ENCODE measurements at regions not wholly inside any gene's neighbourhood (a gene's known extent, or its start where the extent isn't known, plus 50 kb on each side); places are given as distances from the start of the nearest gene placed in this dataset.
"Not testable (repeated sequence)": the region's sequence is repeated elsewhere in the genome, so short reads cannot be mapped to it uniquely, and the experiment has no call there.

DNA sequence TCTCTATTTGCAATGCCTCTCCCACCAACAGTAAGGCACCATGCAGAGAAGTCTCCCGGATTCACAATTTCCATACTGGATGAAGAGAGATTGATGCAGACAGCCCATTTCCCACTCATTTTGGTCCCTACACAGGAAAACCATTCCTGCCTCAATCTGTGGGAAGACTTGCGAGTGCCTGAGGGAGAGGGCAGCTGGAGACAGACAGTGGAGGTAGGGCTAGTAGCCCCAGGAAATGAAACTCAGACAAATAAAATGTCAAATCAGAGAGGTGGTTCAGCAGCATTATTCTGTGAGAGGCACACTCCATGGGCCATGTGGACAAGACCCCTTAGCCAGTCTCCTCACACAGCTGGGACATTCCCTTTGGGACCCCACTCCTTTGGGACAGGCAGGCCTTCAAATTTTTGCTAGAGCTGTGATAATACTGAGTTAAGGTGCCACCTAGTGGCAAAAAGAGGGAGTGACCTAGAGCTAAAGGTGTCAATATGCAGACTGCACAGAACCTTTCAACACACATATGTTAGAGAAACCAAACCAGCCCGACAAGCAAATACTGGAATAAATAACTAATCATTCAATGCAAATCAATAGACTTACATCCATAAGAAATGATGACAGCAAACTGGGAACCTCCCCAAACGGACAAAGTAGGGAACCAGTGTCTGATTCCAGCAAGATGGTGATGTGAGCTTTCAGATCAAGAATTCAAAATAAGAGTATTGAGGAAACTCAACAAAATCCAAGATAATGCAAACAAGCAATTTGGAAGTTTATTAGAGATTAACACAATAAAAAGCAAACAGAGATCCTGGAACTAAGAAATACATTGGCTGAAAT, 1865.3 kb upstream of the AGA start:
- DNase-seq (ENCODE audit: low spot score in 2 of 2) (no peak), FAIRE-seq (no peak)

DNA sequence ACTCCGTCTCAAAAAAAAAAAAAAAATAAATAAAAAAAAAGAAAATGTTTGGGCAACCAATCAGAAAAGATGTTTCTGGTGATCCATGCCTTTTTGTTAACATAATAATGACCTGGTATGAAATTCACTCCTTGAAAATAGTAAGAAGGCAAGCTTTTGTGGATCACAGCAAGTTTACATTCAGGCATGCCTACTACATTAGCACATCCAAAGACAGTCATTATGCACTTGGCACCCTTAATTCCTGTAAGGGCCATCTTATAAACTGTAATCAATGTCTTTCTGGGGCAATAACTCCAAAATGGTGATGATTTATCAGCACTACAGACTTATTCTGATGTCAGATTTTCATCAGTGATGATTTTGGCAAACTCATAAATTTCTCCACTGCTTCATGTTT, 1871.6 kb upstream of the AGA start:
- DNase-seq (ENCODE audit: low spot score in 2 of 2) (no peak), FAIRE-seq (no peak)

DNA sequence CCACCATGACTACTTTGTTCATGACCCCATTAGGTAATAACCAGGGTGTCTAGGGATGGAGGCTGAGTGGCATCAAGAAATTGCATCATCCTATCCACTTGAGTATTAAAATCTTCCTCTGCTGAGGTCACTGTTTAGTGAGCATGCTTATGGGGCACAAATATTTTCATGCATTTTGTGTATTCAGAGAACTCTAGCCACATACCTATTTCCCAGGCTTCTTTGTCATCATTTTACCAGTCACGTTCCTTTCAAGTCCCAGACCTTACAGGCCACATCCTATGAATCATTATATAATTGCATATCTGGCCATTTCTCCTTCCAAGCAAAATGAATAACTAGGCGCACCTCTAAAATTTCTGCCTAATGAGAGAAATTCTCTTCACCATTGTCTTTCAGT, 1882.9 kb upstream of the AGA start:
- DNase-seq (ENCODE audit: low spot score in 2 of 2), result no peak
- FAIRE-seq, result no peak

DNA sequence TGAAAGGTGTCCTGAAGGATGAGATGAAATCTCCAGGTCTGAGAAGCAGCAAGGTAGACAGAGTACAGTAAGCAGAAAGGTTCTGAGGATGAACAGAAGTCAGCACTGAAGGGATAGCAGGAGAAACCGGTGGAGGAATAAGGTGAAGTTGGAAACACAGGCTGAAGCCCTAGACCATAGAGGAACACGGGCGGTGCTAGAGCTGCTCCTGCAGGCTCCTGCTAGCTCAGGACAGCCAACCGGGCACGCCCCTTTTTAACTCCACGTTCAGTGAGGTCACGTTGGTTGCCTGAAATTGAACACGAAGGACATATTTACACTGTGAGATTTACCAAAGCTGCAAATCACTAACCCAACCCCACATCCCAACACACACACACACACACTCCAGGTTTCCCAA, 1886.4 kb upstream of the AGA start:
- FAIRE-seq (no peak), DNase-seq (ENCODE audit: low spot score in 2 of 2) (no peak)

DNA sequence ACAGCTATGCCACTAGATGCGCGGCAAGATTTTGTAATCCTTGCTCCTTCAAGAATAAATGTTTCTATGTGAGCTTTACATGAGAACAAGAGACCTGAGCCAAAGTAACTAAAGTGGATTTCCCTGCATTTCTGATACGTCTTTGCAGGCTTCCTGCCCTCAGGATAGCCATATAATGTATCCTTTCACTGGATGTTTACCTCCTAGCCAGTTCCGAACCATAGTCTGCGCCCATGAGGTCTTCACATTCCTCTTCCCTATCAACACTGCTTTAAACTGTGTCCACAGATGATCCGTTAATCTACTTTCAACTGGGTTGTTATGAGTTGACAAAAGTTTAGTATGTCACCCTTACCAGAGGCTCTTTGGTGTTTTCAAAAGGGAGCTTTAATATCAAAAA, 1889.1 kb upstream of the AGA start:
- no peak for FAIRE-seq
- DNase-seq (ENCODE audit: low spot score in 2 of 2), result no peak

DNA sequence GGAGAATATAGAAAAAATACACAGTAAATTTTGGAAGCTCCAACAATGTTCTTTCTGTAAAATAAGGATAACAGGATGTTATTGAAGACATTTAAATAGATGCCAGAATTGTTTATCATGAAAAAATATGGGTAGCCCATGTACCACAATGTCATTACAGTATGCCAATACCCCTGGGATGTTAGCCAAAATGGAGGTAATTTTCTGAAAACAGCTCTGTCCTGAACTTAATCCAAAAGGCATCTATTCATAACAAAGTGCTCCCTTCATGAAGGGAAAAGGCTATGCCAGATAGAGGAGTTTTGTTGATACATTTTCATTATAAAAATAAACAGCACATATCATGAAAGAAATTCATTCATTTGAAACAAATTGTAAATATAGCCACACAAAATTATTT, 1902.6 kb upstream of the AGA start:
- FAIRE-seq (no peak), DNase-seq (ENCODE audit: low spot score in 2 of 2) (no peak)

DNA sequence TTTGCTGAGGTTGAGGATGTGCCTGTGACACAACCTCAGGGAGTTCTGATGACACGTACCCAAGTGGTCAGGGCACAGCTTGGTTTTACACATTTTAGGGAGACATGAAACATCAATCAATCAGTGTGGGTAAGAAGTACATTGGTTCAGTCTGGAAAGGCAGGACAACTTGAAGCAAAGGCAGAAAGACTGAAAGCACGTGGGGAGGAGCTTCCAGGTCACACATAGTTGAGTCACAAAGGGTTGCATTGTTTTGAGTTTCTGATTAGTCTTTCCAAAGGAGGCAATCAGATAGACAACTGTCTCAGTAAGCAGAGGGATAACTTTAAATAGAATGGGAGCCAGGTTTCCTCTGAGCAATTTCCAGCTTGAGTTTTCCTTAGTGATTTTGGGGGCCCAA, 1910.0 kb upstream of the AGA start:
- DNase-seq (ENCODE audit: low spot score in 2 of 2) (no peak), FAIRE-seq (no peak)

DNA sequence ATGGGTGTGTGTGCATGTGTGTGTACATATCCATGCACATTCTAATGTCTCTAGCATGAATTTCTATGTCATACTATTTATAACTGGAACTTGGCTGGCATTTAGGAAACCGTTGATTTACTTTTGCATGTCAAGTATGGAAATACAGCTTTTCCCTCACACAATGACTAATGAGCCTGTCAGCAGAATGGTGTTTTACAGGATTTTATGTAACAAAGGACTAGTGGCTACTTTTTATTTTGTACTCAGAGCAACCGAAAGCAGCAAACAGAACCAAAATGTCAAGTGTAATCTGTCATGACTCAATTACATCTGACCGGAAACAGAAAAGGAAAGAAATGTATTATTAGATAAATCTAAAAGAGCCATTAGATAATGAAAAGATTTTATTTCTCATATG, 1911.5 kb upstream of the AGA start:
- DNase-seq (ENCODE audit: low spot score in 2 of 2), result no peak
- FAIRE-seq, result no peak

DNA sequence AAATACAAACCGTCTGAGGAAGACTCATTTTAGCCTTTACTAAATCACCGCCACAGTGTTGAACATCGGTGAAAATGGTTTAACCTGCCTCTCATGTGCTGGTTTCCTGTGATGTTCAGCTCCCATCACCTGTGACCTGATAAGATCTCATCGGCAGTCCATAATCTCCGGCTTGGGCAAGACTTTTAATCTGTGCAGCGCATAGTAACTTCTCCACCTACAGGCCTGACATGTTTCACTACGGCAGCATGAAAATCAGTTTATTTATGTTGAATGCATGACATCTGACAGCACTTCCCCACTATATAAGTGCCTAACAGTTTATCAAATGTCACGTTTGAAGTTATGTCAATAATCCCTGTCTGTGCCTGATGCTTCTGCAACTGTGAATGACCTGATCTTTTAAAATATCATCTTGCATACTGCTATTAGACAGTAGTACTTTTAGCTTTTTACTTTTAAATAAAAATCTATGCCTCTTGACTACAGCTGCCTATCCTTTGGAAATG, 1919.8 kb upstream of the AGA start:
- FAIRE-seq, result no peak

DNA sequence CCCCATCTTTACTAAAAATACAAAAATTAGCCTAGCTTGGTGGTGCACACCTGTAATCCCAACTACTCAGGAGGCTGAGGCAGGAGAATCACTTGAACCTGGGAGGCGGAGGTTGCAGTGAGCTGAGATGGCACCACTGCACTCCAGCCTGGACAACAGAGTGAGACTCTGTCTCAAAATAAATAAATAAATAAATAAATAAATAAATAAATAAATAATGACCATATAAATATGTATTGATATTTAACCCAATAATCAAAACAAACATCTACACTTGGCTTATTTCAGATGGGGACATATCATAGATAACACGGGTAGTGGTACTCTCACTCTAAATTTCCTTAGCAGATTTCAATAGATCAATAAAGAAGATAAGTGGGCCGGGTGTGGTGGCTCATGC, 1923.7 kb upstream of the AGA start:
- FAIRE-seq, result not testable (repeated sequence)

More for the DNA sequence above, 1919.8 kb upstream of the AGA start:
- no peak for DNase-seq (ENCODE audit: low spot score in 2 of 2)

DNA sequence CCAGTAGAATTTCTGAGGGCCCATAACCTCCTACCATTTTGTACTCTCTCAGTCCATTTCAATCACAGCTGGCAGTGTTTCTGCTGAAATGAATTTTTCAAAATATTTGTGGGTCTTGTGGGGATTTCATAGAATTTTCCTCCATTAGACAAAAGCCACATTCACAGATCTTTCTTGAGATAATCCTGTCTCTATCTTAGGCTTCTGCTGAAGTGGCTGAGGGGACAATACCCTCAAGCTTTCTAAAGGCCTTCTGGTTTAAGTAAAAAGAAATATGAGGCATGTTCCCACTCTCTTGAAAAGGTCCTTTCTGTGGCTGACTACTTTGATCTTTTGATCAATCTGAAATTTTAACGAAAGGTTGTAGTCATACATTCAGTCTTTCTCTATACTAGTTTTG, 1930.0 kb upstream of the AGA start:
- FAIRE-seq (no peak), DNase-seq (ENCODE audit: low spot score in 2 of 2) (no peak)

More for the DNA sequence above, 1923.7 kb upstream of the AGA start:
- DNase-seq (ENCODE audit: low spot score in 2 of 2), result not testable (repeated sequence)

DNA sequence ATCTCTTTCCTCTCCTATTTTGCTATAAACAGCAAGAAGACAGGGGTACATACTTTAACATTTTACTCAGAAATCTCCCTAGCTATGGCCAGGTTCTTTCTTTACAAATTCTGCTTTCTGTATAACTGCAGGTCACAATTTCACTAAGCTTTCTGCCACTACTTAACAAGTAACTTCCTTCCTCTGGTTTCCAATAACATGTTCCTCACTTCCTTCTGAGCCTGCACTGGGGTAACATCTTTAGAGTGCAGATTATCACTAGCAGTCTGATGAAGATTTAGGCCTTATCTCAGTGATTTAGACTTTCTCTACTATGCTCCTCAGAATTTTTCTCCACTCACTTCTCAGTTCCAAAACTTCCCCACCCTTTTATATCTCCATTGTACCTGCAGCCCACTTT, 1930.5 kb upstream of the AGA start:
- FAIRE-seq (no peak), DNase-seq (ENCODE audit: low spot score in 2 of 2) (no peak)

DNA sequence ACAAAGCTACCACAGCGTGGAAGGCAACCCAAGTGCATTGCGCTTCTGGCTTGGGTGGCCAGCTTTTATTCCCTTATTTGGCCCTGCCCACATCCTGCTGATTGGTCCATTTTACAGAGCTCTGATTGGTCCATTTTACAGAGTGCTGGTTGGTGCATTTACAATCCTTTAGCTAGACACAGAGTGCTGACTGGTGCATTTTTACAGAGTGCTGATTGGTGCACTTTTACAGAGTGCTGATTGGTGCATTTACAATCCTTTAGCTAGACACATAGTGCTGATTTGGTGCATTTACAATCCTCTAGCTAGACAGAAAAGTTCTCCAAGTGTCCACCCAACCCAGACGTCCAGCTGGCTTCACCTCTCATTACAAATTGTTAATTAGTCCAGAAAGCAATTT, 1936.6 kb upstream of the AGA start:
- FAIRE-seq; DNase-seq (ENCODE audit: low spot score in 2 of 2): not testable (repeated sequence)

DNA sequence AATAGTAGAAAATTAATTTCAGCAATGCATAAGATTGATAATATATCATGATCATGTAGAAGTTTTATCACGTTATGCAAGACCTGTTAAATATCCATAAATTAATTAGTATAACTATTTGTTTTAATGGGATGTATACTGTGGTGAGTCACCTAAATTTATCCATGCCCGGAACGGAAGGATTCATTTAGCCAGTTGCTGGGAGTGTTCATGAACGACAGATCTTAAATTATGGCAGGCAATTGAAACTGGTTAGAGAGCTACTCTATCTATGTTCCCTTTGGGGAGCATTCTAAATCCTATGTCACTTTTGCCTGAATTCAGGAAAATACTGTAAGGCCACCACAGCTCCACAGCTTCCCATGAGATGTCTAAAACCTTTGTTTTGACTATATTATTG, 1950.5 kb upstream of the AGA start:
- DNase-seq (ENCODE audit: low spot score in 2 of 2) (no peak), FAIRE-seq (no peak)

DNA sequence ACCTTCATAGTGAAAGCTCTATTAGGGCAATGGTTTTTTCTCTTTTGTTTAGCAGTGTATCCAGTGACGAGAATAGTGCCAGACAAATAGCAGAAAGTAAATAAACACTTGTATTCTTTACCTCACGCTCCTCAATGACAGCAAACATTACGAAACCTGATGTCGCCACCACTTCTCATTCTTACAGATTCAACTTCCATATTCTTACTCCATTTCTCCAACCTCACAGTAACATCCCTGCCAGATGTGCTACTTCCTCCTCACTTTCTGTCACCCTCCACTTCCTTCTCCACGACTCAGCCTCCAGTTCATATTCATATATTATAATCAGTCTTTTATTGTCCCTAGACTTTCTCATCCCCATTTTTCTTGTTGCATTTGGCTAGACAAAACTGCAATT, 1956.2 kb upstream of the AGA start:
- DNase-seq (ENCODE audit: low spot score in 2 of 2) (no peak), FAIRE-seq (no peak)

DNA sequence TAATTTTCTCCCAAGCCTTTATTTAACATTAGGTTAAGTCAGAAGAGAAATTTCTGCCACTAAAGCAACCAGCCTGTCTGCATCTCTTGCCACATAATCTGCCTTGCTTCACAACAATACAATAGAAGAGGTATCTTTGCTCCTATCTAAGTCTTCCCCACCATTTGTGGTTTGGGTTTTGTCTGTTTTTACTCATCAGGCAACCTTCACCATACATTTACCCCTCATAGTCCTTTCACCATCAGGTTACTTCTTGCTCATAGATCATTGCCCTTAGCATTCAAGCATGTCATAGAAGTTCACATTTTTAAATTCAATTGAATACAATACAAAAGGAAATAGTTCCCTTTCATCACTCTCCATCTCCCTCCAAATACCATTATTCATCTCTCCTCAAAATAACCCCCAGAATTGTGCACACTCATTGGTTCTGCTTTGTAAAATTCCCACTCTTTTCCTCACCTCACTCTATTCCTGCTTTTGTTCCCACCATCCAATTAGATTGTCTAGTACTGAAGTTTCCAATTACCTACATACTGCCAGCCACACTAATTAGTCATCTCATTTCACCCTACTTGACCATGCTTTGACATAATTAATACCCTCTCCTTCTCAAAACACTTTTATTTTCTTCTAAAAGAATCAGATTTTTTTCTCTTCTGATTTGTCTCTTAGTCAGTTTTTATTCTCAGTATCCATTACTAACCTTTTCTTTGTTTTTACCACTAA, 1957.0 kb upstream of the AGA start:
- no peak for FAIRE-seq
- DNase-seq (ENCODE audit: low spot score in 2 of 2), result no peak

DNA sequence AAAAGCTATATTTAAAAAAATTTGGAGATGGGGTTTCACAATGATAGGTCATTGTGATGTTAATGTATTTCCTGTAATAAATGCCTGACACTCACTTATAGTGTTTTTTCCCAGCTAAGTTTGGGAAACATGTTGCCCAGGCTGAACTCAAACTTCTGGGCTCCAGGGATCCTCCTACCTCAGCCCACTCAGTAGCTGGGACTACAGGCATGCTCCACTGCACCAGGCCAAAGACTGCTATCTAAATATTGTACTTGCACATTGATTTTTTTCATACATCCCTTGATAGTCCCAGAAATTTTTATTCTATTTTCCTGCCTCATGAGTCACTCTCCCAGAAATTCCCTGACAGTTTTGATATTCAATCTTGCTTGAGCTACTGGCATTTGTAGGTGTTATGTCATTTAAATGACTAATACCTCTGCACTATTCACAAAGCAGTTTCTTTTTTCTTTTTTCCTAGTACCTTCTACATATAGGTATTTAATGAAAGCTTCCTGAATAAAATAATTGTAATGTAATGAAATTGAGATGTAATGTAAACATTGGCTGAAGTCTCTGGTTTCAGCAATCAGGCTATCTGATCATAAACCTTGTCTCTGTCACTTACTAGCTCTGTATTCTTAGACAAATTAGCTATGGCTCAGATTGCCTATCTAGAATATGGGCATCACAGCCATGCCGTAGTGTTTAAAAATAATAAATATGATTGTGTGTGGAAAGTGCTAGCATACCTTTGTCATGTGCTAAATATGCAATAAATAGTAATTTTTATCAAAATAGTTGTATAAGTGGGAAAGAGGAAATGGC, 1973.0 kb upstream of the AGA start:
- DNase-seq (ENCODE audit: low spot score in 2 of 2) (no peak), FAIRE-seq (no peak)

DNA sequence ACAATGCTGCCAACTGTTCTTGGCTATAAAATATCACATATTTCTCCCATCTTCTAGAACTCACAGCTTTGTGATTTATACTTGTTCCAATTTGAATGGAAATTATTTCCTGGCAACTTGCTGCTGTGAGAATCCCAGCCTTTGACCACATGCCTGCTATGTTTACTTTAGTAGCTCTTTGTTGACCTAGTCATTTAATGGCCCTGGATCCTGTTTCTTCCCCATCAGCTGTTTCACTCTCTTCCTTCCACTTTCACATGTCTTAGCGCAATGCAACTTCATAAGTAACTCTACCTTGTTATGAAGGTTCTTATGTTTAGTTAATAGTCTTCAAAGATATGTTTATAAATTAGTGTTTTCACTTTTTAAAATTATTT, 1973.6 kb upstream of the AGA start:
- no peak for DNase-seq (ENCODE audit: low spot score in 2 of 2)

DNA sequence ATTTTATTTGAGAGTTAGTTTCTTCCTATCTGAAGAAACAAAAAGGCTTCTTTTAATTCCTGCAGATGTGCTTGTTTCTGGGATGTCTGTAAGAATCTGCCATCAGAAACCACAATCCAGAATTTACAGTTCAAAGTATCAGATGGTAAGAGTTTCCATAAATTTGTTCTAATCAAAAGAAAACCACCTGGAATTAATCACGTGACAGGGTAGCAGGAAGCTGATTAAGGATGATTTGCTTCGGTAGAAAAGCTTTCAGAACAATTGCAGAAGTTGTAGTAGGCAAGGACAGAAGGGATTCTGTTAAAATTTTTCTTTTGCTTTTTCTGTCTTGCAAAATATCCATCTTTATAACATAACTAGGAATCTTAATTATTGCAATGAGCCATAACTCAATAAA, 1975.1 kb upstream of the AGA start:
- DNase-seq (ENCODE audit: low spot score in 2 of 2), result no peak
- no peak for FAIRE-seq

More for the DNA sequence above, 1973.6 kb upstream of the AGA start:
- no peak for FAIRE-seq

DNA sequence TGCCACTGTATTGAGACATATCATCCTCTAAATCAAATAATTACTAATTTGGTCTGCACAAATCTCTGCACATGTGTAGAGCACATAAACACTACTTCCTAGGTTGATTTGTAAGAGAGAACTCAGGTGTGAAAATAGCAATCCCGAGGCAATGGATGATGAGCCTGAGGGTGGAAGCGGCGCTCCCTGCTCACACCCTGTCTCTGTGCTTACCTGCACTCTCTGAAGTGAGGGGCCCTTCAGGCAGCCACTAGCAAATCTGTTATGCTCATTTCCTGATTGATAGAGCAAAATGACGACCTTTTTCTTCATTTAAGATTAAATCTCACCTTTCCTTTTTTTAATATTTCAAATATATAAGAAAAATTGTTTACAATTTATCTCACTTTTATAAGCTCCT, 1995.7 kb upstream of the AGA start:
- DNase-seq (ENCODE audit: low spot score in 2 of 2), result no peak
- no peak for FAIRE-seq

DNA sequence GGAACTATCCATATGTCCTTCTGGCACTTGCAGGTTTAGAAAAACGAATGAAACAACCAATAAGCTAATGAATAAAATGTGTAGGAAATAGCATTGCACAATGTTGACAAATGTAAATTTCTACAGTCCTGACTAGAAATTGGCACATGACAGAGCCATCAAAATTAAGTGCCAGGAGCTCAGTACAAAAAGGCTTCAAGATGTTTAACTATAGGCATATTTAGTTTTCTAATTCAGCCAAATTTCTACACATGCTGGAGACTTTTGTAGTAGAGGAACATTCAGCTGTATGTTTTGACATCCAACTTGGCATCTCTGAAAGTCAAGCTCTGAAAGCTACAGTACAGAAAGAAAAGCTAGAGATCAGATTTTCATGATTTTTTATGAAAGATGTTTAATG, 1999.4 kb upstream of the AGA start:
- DNase-seq (ENCODE audit: low spot score in 2 of 2) (no peak), FAIRE-seq (no peak)
